Forelimb muscle (tissue), 1 donor: ENCODE measurements at regions not wholly inside any gene's neighbourhood (a gene's known extent, or its start where the extent isn't known, plus 50 kb on each side); places are given as distances from the start of the nearest gene placed in this dataset.

Source experiments
- DNase-seq: peaks from one replicate; pipeline ENCODE4 v3.0.0-alpha.2; 2013; ENCODE audit warnings: low read depth

DNA sequence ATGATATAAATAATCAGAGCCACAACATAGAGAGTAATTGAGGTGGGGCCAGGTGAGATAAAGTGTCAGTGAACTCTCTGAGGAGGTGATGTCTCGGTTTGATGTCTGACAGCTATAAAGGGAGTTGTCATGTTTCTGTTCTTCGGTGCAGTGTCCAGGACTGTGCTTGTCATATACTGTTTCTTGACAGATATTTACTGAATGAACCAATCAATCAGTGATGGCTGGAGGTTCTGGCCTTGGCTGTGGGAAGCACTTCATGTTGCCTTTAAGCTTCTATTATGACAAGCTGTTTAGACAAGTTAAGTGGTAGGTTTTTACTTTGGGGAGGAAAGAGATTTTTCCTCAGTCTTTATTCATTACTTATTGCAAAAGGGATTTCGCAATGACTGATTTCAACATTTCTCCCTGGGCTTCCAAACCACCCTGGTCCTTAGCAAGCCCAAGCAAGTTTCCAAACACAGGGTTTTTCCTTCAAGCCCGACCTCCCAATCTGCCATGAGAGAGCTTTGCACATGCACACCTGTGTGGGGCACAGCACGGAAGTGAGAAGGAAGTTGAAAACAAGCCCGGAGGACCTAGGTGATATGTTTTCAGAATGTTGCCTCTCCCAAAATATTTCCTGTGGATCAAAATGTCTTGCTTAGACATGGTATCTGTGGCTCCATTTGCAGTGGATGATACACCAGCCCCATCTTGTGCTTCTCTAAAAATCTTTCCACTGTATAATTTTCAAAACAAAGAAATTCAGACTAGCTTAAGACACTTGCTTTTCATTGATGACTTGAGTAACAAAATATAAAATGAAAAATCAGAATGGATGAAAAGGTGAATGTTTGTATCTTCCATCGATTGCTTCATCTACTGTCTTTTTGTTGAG, 567.3 kb upstream of the BTBD3 start:
- no peak for DNase-seq

DNA sequence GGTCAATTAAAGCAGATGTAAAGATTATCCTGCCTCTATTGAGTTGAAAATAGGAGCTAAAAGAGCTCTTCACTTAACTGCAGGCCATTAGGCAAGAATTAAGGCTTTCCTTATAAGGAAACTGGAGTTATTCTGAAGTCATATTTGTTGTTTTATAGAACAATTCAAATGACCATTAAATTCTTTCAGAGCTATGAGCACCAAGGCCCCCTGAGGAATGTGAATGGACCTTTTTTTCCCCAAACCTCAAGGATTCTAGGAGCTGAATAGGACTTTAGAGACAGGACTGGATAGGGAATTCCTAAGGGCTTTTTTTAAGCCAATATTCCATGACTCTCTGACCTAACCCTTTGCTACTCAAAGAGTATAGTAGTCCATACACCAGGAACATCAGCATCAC, 565.7 kb upstream of the BTBD3 start:
- DNase-seq, result no peak

- DNase-seq, result no peak
Measured at GRCh38 chr20:11354846-11355245, 562.8 kb upstream of the BTBD3 start.

DNA sequence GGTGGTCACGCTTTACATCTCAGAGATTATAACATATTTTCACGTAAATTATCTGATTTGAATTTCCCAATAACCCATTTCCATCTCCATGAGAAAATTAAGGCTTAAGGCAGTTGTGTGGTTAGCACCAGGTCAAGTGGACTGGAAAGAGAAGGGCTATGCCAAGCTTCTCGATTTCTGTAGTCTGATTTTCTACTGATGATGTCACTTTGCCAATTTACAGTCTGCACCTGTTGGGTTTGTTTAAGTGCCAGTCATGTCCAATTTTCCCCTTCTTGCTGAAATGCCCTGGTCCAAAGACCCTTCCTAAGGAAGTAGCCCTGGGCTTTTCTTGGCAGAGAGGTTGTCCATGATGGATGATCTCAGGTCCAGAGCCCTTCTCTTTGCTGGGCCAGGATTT, 562.3 kb upstream of the BTBD3 start:
- no peak for DNase-seq

- no peak for DNase-seq
Measured at GRCh38 chr20:11356061-11356460, 561.6 kb upstream of the BTBD3 start.

DNA sequence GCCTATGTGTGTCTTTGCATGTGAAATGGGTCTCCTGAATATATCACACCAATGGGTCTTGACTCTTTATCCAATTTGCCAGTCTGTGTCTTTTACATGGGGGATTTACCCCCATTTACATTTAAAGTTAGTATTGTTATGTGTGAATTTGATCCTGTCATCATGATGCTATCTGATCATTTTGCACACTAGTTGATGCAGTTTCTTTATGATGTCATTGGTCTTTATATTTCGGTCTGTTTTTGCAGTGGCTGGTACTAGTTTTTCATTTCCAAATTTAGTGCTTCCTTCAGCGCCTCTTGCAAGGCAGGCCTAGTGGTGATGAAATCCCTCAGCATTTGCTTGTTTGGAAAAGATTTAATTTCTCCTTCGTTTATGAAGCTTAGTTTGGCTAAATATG, 555.2 kb upstream of the BTBD3 start:
- no peak for DNase-seq

DNA sequence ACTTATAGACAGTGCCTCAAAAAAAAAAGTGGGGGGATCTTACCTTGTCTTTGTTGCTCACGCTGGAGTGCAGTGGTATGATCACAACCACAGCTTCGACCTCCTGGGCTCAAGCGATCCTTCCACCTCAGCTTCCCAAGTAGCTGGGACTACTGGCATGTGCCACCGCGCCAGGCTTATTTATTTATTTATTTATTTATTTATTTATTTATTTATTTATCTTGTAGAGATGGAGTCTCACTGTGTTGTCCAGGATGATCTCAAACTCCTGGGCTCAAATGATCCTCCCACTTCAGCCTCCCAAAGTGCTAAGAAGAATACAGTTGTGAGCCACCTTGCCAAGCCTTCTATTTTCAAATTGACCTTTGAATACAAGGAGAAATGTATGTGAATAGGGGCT, 553.0 kb upstream of the BTBD3 start:
- no peak for DNase-seq

DNA sequence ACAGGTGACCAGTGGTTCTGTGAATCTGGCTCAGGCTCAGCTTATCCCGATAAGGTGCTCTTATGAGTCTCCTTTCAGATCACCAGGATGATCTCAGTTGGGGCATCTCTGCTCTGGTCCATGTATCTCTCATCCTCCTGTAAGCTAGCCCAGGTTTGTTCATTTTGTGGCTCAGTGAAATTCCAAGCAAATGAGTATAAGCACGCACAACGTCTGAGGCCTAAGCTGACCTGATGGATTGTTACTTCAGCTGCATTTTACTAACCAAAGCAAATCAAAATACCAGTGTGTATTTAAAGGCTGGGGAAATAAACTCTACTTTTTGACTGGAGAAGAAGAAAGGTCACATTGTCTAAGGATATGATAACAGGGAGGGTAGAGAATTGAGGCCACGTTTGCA, 551.0 kb upstream of the BTBD3 start:
- no peak for DNase-seq

- DNase-seq, result no peak
Measured at GRCh38 chr20:11368499-11368898, 549.2 kb upstream of the BTBD3 start.

DNA sequence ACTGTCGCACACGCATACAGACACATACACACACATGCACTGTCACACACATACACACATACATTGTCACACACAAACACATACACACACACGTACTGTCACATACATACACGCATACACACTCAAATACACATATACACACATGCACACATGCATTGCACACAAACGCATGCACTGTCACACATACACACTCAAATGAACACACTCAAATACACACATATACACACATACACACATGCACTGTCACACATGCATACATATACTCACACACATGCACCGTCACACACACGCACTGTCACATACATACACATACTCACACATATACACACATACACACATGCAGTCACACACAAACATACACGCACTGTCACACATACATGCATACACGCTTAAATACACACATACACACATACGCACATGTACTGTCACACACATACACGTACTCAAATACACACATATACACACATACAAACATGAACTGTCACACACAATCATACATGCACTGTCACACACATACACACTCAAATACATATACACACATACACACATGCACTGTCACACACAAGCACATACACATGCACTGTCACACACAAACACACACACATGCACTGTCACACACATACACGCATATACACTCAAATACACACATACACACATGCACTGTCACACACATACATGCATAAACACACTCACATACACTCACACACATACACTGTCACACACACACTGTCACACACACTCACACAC, 548.6 kb upstream of the BTBD3 start:
- no peak for DNase-seq

GRCh38 chr20:11371831-11372230, 545.9 kb upstream of the BTBD3 start:
- DNase-seq, result no peak

DNA sequence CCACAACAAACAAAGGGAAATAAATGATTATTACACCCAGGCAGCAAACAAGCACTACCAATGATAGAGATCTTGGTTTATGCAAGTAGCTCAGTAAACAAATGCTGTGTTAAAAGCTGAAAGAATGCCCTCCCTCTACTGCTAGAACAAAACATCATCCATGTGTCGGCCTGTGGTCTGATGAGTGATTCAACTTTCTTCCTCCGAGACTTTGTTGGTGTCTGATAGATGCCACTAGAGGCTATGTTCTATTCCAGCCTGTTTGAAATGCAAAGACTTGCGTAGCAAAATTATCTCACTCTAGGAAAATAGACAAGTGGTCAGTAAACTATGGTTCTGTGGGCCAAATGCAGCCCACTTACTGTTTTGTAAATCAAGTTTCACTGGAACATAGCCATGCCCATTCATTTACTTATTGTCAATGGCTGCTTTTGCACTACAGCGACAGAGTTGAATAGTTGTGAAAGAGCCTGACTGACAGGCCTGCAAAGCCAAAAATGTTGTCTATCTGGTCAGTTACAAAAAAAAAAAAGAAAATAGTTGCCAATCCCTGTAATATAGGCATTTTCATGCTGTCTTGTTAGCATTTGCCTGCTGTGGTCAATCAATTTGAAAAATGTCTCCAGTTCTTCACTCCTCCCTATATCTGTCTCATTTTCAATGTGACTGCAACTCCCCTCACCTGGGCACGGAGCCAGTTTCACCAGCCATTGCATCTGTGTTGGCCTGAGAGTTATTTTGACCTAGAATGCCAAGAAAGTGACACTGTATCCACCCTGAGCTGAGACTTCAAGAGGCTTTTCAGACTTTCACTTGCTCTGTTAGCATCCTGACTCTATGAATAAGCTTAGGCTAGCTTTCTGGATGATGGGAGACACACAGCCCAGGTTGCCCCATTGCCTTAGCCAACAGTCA, 544.6 kb upstream of the BTBD3 start:
- no peak for DNase-seq

- DNase-seq, result no peak
Measured at GRCh38 chr20:11375335-11375734, 542.4 kb upstream of the BTBD3 start.

DNA sequence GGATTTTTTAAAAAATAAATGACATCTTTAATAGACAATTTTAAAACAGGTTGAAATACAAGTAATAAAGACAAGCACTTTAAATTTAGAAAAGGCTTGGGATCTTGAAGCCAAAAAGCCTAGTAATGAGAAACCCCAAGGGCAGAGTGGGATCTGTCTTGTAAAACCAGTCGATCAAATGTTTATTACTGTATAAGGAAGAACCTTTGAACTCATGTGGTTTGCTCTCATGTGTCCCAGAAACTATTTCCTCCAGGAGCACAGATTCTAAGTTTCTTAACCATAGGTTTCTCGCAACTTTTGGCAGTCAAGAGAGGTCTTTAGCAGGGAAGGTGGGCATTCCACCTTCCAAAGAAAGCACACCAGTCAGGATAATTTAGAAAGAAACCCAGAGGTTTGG, 541.7 kb upstream of the BTBD3 start:
- DNase-seq, result no peak

DNA sequence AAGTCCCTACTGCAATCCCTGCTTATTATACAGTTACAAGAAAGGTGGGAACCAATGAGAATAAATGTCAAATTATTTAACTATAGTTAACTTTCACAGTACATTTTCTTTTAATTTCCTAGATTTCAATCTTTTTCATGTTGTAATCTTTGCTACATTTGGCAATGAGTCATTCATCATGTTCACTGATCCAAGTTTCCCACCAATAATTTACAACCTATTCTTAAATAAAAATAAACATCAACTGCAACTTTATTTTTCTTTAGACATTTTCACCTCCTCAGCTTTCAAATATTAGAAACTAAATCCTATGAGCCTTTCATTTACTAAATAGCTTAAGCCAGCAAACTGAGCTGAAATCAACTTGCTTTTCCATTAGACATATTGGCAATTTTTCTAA, 541.3 kb upstream of the BTBD3 start:
- DNase-seq, result no peak

DNA sequence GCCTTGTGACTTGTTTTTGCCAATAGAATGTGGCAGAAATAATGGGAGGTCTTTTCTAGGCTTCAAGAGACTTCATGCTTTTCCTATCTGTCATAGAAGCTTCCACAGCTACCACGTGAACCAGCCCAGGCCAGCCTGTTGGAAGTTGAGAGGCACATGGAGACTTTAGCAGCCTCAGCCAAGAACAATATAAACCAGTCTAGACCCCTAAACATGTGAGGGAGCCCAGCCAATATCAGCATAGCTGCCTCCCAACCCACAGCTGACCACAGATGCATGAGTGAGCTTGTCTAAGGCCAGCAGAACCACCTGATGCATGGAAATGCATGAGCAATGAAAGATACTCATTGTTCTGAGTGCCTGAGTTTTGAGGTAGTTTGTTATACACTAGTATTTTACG, 540.7 kb upstream of the BTBD3 start:
- DNase-seq, result no peak

DNA sequence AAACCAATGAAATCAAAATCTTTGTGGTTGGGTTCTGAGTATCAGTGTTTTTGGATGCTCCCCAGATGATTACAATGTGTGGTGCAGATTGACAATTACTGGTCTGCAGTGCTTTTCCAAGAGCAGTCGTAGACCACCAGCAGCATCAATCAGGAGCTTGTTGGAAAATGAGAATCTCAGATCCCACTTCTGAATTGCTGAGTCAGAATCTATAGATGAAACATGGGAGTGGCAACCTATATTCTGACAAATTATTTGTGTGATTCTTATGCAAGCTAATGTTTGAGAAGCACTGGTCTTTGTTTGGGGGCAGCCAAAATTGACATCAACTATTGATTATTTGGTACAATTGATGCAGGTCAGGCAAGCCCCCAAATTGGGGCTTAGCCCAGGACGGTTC, 539.9 kb upstream of the BTBD3 start:
- DNase-seq, result no peak

DNA sequence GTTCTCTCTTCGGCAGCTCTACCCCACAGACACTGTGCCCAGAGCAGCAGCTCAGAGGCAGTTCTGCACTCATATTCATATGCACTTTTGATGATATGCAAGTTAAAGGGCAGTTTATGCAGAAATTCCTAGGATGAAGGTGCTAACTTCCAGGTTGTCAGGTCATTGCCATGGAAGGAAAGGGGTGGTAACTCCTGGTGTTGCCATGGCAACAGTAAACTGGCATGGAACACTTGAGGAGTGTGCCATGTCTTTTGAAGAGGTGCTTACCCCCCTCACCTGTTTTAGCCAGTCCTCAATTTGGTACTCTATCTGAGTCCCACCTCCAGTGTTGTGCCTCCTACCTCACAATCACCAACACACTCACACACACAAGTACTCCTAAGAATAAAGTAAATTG, 539.4 kb upstream of the BTBD3 start:
- no peak for DNase-seq

GRCh38 chr20:11379257-11380011, 538.3 kb upstream of the BTBD3 start:
- DNase-seq, result no peak

DNA sequence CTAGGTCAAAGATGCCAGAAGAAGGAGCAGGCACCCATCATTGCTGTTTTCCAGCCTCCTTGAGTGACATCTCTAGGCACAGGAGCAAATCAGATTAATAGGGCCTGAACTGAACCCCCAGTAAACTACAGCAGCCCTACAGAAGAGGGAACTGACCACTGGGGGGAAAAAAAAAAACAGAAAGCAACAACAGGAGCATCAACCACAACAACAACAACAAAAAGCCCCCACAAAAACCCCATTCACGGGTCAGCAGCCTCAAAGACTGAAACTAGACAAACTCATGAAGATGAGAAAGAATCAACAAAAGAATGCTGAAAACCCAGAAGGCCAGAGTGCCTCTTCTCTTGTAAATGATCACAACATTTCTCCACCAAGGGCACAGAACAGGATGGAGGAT, 537.4 kb upstream of the BTBD3 start:
- no peak for DNase-seq

DNA sequence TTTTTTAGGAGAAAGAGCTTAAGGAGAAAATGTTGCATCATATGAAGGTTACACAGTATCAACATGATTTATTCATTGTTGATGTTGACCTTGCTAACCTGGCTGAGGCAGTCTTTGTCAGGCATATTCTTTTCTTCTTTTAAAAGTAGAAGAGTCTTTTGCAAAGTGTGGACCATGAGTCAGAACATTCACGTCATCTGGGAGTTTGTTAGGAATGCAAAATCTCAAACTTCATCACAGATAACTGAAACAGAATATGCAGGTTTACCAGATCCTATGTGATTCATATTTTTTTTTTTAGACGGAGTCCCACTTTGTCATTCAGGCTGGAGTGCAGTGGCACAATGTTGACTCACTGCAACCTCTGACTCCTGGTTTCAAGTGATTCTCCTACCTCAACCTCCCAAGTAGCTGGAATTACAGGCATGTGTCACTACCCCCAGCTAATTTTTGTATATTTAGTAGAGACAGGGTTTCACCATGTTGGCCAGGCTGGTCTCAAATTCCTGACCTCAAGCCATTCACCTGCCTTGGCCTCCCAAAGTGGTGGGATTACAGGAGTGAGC, 530.4 kb upstream of the BTBD3 start:
- DNase-seq, result no peak
